A549 (cell line): ENCODE measurements at regions not wholly inside any gene's neighbourhood (a gene's known extent, or its start where the extent isn't known, plus 50 kb on each side); places are given as distances from the start of the nearest gene placed in this dataset.

Experiments
- ATAC-seq, 2 experiments: fragments of 200-7000 bp in 1 of 2; fragments of >200 bp in 1 of 2; cut with Nextera tagmentation in 1 of 2; cut with Tn5 transposase in 1 of 2; 3 replicates each; pipeline versions ENCODE4 v1.8.0 to v1.9.1; 2018 to 2020; ENCODE audit warnings: mild to moderate bottlenecking in 1 of 2, moderate library complexity in 1 of 2
- CTCF ChIA-PET: fragments of 300-600 bp; sonication (Branson Sonifier 250); formaldehyde crosslinking; extraction: SDS; loops from one replicate; lab custom pipeline; 2021; ENCODE audit warnings: antibody characterized with exemption, inconsistent platforms; lab: Yijun Ruan, JAX
- POLR2A ChIA-PET: fragments of 350-600 bp; formaldehyde crosslinking; extraction: SDS; loops from one replicate; lab custom pipeline; 2021; ENCODE audit warnings: antibody characterized with exemption, inconsistent platforms; lab: Yijun Ruan, JAX
- DNase-seq, 2 experiments: peaks; one replicate each; pipeline versions ENCODE4 v3.0.0 to v3.0.0-alpha.2; 2011 to 2016; ENCODE audit warnings: low read depth in 1 of 2, low spot score in 1 of 2
- FAIRE-seq: peaks from 2 replicates; lab custom pipeline; 2011; peaks lifted over from hg19 to GRCh38; lab: Jason Lieb, UNC
- H3K27ac ChIP-seq, 2 experiments: fragments of >200 bp; sonication (Bioruptor Twin); formaldehyde crosslinking; 3 replicates each; pipeline ENCODE4 v1.5.1; 2016 to 2017
- H3K4me1 ChIP-seq: fragments of >200 bp; sonication (Bioruptor Twin); formaldehyde crosslinking; 3 replicates; pipeline ENCODE4 v1.6.1; 2016
- H3K4me2 ChIP-seq: fragments of >200 bp; sonication (Bioruptor Twin); formaldehyde crosslinking; 3 replicates; pipeline ENCODE4 v1.6.1; 2016
- H3K4me3 ChIP-seq: fragments of >200 bp; sonication (Bioruptor Twin); formaldehyde crosslinking; 3 replicates; pipeline ENCODE4 v1.5.1; 2016
- H3K9me3 ChIP-seq: fragments of >200 bp; sonication (Bioruptor Twin); formaldehyde crosslinking; 3 replicates; pipeline ENCODE4 v1.6.1; 2016
- CBX2 ChIP-seq: fragments of 200-600 bp; sonication (generic); IDR thresholded peaks from 2 replicates; pipeline ENCODE4 v1.6.1; 2016; ENCODE audit warnings: low read depth, mild to moderate bottlenecking, borderline replicate concordance
- CBX8 ChIP-seq: fragments of 200-600 bp; sonication (generic); IDR thresholded peaks from 2 replicates; pipeline ENCODE4 v1.6.1; 2016
- CHD2 ChIP-seq: fragments of 150-350 bp; IDR thresholded peaks from 2 replicates; pipeline ENCODE4 v1.6.1; 2014; ENCODE audit warnings: low read length; ENCODE audit not compliant: partially characterized antibody
- EHF ChIP-seq: fragments of 250-450 bp; sonication (Bioruptor Pico); IDR thresholded peaks from 2 replicates; pipeline ENCODE4 v1.5.0; 2020; ENCODE audit warnings: mild to moderate bottlenecking
- EHMT2 ChIP-seq: fragments of 200-600 bp; sonication (generic); IDR thresholded peaks from 2 replicates; pipeline ENCODE4 v1.6.1; 2016; ENCODE audit warnings: antibody characterized with exemption, low read depth, mild to moderate bottlenecking, moderate library complexity
- EP300 ChIP-seq, 2 experiments: fragments of >200 bp; sonication (Bioruptor Twin); formaldehyde crosslinking; IDR thresholded peaks; 2 replicates in 1 of 2; 3 replicates in 1 of 2; pipeline ENCODE4 v1.6.1; 2016 to 2017
- FOSB ChIP-seq: fragments of 250-450 bp; sonication (Bioruptor Pico); IDR thresholded peaks from 2 replicates; pipeline ENCODE4 v1.5.0; 2020; ENCODE audit warnings: mild to moderate bottlenecking, moderate library complexity
- GATA3 ChIP-seq: IDR thresholded peaks from 2 replicates; pipeline ENCODE4 v1.6.1; 2012; ENCODE audit warnings: borderline replicate concordance
- JUN ChIP-seq, 2 experiments: fragments of >200 bp; sonication (Bioruptor Twin); formaldehyde crosslinking; IDR thresholded peaks; 2 replicates in 1 of 2; 3 replicates in 1 of 2; pipeline ENCODE4 v1.6.1; 2016 to 2017
- KDM1A ChIP-seq: fragments of 200-600 bp; sonication (generic); IDR thresholded peaks from 2 replicates; pipeline ENCODE4 v1.6.1; 2016; ENCODE audit warnings: low read depth, mild to moderate bottlenecking
- KDM5A ChIP-seq: fragments of 200-600 bp; sonication (generic); IDR thresholded peaks from 2 replicates; pipeline ENCODE4 v1.6.1; 2016; ENCODE audit warnings: antibody characterized with exemption, mild to moderate bottlenecking
- MYC ChIP-seq: IDR thresholded peaks from 2 replicates; pipeline ENCODE4 v1.6.1; 2012; ENCODE audit warnings: mild to moderate bottlenecking, inconsistent platforms, low read length, improper control_type of control experiment, borderline replicate concordance
- NR3C1 ChIP-seq: fragments of >200 bp; sonication (Bioruptor Twin); formaldehyde crosslinking; IDR thresholded peaks from 3 replicates; pipeline ENCODE4 v1.6.1; 2017
- POLR2AphosphoS2 ChIP-seq: conservative IDR thresholded peaks from 2 replicates; pipeline ENCODE4 v1.6.1; 2012; ENCODE audit warnings: low read length, improper control_type of control experiment, inconsistent platforms
- RAD21 ChIP-seq, 2 experiments: fragments of >200 bp in 1 of 2; sonication (Bioruptor Twin) in 1 of 2; formaldehyde crosslinking in 1 of 2; IDR thresholded peaks in 1 of 2; conservative IDR thresholded peaks in 1 of 2; 2 replicates in 1 of 2; 3 replicates in 1 of 2; pipeline ENCODE4 v1.6.1; 2012 to 2018; ENCODE audit warnings: inconsistent platforms in 1 of 2
- RARB ChIP-seq: fragments of 250-450 bp; sonication (Bioruptor Pico); IDR thresholded peaks from 2 replicates; pipeline ENCODE4 v1.8.0; 2021; ENCODE audit warnings: mild to moderate bottlenecking, moderate library complexity
- RCOR1 ChIP-seq: fragments of 150-350 bp; IDR thresholded peaks from 2 replicates; pipeline ENCODE4 v1.6.1; 2014; ENCODE audit warnings: antibody characterized with exemption, low read length, low read depth
- SREBF2 ChIP-seq: fragments of 450-650 bp; IDR thresholded peaks from 2 replicates; pipeline ENCODE4 v1.6.1; 2014; ENCODE audit warnings: mild to moderate bottlenecking, moderate library complexity
- ZFP36 ChIP-seq: fragments of 450-650 bp; IDR thresholded peaks from 2 replicates; pipeline ENCODE4 v1.6.1; 2014; ENCODE audit warnings: borderline replicate concordance; ENCODE audit not compliant: partially characterized antibody
- WGBS: methylation state at CpG from one replicate; pipeline ENCODE4 v1.1.6; 2017; ENCODE audit errors: missing lambda C conversion rate; 5-methylcytosine and 5-hydroxymethylcytosine counted together
- TF ChIP-seq, protein P1 (sequence below): fragments of 250-450 bp; sonication (Bioruptor Pico); IDR thresholded peaks from 2 replicates; pipeline ENCODE4 v1.5.0; 2021; ENCODE audit warnings: mild to moderate bottlenecking, moderate library complexity, borderline replicate concordance
- TF ChIP-seq, protein P2 (sequence below): IDR thresholded peaks from 2 replicates; pipeline ENCODE4 v1.6.1; 2012; ENCODE audit warnings: low read depth, borderline replicate concordance
- TF ChIP-seq, protein P3 (sequence below): fragments of >200 bp; sonication (Bioruptor Twin); formaldehyde crosslinking; IDR thresholded peaks from 3 replicates; pipeline ENCODE4 v1.6.1; 2016
- TF ChIP-seq, protein P4 (sequence below): IDR thresholded peaks from 2 replicates; pipeline ENCODE4 v1.6.1; 2012
- TF ChIP-seq, protein P5 (sequence below): fragments of 450-650 bp; IDR thresholded peaks from 2 replicates; pipeline ENCODE4 v1.6.1; 2014; ENCODE audit warnings: antibody characterized with exemption
- TF ChIP-seq, protein P6 (sequence below): fragments of 250-450 bp; sonication (Bioruptor Pico); IDR thresholded peaks from 2 replicates; pipeline ENCODE4 v1.5.0; 2020; ENCODE audit warnings: low read depth, mild to moderate bottlenecking, moderate library complexity

DNA sequence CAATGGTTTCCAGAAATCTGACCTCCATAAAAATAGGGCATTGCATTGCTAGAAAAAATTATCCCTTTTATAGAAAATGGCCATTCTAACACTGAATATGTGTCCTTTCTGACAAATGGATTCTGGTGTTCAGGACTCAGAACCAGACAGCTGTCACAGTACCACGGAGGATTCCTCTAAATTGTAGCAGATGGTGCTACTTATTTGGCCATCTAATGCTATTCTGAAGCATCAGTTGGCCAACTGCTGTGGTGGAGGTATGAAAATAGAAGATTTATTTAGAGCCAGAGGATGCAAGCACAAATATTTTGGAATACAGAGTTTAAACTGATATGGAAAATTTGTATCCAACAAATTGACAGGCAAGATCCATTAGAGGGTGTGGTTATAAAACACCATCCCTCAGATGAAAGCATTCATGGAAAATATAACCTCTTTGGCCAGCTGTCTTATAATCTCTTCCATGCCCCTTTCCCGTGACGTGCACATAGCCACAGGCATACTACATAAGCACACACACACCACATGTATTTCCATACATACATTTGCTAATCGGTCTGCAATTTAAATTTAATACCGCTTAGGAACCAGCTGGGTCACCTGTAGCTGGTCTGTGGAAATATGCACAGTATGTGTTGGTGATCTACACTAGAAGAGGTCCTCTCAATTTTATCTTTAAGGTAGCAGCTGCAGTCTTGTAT lies 302.7 kb upstream of the KCNMB2 start:
- Histone ChIP-seq H3K4me2 (no peak overlapping the region), H3K4me1 (0 out of 3 replicates have a peak, but pooled peaks cover 6% of the 10 kb centered on the region), H3K9me3 (no peaks in the 10 kb centered on the region), H3K27ac (no peak overlapping the region), H3K4me3 (no peak overlapping the region)
- ATAC-seq (no peak), FAIRE-seq (no peak), DNase-seq (no peak)
- WGBS: 64% methylated on average over 5 of the region's 5 CpGs
- ChIA-PET POLR2A (no interaction called here), CTCF (no interaction called here)
- TF ChIP-seq, protein P1, sequence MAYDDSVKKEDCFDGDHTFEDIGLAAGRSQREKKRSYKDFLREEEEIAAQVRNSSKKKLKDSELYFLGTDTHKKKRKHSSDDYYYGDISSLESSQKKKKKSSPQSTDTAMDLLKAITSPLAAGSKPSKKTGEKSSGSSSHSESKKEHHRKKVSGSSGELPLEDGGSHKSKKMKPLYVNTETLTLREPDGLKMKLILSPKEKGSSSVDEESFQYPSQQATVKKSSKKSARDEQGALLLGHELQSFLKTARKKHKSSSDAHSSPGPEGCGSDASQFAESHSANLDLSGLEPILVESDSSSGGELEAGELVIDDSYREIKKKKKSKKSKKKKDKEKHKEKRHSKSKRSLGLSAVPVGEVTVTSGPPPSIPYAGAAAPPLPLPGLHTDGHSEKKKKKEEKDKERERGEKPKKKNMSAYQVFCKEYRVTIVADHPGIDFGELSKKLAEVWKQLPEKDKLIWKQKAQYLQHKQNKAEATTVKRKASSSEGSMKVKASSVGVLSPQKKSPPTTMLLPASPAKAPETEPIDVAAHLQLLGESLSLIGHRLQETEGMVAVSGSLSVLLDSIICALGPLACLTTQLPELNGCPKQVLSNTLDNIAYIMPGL (CRISPR knock-in tag): no peak
- TF ChIP-seq, protein P2, sequence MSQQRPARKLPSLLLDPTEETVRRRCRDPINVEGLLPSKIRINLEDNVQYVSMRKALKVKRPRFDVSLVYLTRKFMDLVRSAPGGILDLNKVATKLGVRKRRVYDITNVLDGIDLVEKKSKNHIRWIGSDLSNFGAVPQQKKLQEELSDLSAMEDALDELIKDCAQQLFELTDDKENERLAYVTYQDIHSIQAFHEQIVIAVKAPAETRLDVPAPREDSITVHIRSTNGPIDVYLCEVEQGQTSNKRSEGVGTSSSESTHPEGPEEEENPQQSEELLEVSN: no peak
- TF ChIP-seq, protein P3, sequence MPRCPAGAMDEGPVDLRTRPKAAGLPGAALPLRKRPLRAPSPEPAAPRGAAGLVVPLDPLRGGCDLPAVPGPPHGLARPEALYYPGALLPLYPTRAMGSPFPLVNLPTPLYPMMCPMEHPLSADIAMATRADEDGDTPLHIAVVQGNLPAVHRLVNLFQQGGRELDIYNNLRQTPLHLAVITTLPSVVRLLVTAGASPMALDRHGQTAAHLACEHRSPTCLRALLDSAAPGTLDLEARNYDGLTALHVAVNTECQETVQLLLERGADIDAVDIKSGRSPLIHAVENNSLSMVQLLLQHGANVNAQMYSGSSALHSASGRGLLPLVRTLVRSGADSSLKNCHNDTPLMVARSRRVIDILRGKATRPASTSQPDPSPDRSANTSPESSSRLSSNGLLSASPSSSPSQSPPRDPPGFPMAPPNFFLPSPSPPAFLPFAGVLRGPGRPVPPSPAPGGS: no peak
- TF ChIP-seq RCOR1 (no peak), CHD2 (no peak), JUN (IDR thresholded peaks at IDR 0.05) (no peak), KDM1A (no peak), RAD21 (conservative IDR thresholded peaks at IDR 0.05 in 1 of 2, IDR thresholded peaks at IDR 0.05 in 1 of 2) (no peak), EHF (CRISPR knock-in tag) (no peak), RARB (no peak), MYC (no peak), ZFP36 (no peak), EP300 (IDR thresholded peaks at IDR 0.05) (no peak), CBX8 (no peak)
- TF ChIP-seq, protein P4, sequence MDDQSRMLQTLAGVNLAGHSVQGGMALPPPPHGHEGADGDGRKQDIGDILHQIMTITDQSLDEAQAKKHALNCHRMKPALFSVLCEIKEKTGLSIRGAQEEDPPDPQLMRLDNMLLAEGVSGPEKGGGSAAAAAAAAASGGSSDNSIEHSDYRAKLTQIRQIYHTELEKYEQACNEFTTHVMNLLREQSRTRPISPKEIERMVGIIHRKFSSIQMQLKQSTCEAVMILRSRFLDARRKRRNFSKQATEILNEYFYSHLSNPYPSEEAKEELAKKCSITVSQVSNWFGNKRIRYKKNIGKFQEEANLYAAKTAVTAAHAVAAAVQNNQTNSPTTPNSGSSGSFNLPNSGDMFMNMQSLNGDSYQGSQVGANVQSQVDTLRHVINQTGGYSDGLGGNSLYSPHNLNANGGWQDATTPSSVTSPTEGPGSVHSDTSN: no peak
- TF ChIP-seq, protein P5, sequence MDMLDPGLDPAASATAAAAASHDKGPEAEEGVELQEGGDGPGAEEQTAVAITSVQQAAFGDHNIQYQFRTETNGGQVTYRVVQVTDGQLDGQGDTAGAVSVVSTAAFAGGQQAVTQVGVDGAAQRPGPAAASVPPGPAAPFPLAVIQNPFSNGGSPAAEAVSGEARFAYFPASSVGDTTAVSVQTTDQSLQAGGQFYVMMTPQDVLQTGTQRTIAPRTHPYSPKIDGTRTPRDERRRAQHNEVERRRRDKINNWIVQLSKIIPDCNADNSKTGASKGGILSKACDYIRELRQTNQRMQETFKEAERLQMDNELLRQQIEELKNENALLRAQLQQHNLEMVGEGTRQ: no peak

DNA sequence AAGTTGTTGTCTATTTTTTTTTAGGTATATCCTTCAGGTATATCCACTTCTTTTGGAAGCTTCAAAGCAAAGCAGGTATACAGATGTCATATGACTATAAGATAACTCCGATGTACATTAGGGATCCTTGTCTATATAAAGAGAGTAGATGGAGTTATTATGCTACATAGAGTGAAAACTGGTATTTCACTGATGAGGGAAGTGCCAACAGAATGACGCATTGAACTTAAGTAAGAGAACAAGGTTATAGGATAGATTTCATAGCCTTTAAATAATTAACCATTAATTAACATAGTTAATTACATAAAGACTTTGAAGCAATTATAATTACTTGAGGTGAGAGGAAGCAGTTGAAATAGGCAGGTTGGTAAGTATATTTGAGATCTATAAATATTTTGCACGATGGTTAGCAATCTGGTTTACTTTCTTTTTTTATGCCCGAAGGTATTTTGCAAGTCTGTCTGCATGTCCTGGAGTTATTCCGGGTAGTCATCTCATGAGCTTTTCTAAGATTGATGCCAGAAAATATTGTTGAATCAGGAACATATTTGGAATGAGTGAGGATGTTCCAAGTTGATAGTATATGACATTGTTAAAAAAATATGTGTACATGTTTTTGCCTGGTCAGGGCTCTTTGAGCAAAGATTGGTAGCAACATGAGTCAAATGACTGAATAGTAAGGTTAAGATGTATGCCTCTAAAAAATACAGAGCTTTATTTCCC lies 299.5 kb upstream of the KCNMB2 start:
- ATAC-seq (no peak), FAIRE-seq (no peak)
- WGBS: 56% methylated on average over 5 of the region's 5 CpGs
- no peaks in the 10 kb centered on the region for H3K9me3 ChIP-seq
- CTCF ChIA-PET: no interaction called here
- no peak overlapping the region for H3K4me3 ChIP-seq
- 0 out of 3 replicates have a peak, but pooled peaks cover 6% of the 10 kb centered on the region for H3K4me1 ChIP-seq
- H3K4me2 ChIP-seq: peak overlapping the region; percentile 47; the same call in 2 of the 3 replicates
- no peak for TF ChIP-seq CBX2
- TF ChIP-seq, protein P6, sequence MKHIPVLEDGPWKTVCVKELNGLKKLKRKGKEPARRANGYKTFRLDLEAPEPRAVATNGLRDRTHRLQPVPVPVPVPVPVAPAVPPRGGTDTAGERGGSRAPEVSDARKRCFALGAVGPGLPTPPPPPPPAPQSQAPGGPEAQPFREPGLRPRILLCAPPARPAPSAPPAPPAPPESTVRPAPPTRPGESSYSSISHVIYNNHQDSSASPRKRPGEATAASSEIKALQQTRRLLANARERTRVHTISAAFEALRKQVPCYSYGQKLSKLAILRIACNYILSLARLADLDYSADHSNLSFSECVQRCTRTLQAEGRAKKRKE (CRISPR knock-in tag): no peak
- TF ChIP-seq EHMT2: no peak
- no peak for TF ChIP-seq SREBF2
- TF ChIP-seq GATA3: no peak
- TF ChIP-seq POLR2AphosphoS2: no peak
- no peak for TF ChIP-seq NR3C1
- no peak for TF ChIP-seq FOSB (CRISPR knock-in tag)
- TF ChIP-seq CHD2: no peak
- TF ChIP-seq, protein P1 (CRISPR knock-in tag): no peak
- no peak for TF ChIP-seq KDM5A
- TF ChIP-seq RARB: no peak
- TF ChIP-seq, all 56 proteins: peak for 0
- no peak for DNase-seq
- POLR2A ChIA-PET: no interaction called here
- no peak overlapping the region for H3K27ac ChIP-seq
